GM21576 (cell line): ENCODE measurements at regions not wholly inside any gene's neighbourhood (a gene's known extent, or its start where the extent isn't known, plus 50 kb on each side); places are given as distances from the start of the nearest gene placed in this dataset.
"Not testable (repeated sequence)": the region's sequence is repeated elsewhere in the genome, so short reads cannot be mapped to it uniquely, and the experiment has no call there.

Experiments
- ATAC-seq: cut with Tn5 transposase; IDR thresholded peaks from one replicate; pipeline ENCODE4 v1.9.1; 2021; ENCODE audit warnings: mild to moderate bottlenecking, moderate library complexity; ENCODE audit not compliant: unreplicated experiment

- no peak for ATAC-seq
Observed at GRCh38 chr22:48486134-48486532, 1341.5 kb downstream of the BRD1 start.

GRCh38 chr22:48485149-48486133 is 1342.2 kb downstream of the BRD1 start:
- no peak for ATAC-seq

GRCh38 chr22:48483764-48484528 is 1343.7 kb downstream of the BRD1 start:
- no peak for ATAC-seq

DNA sequence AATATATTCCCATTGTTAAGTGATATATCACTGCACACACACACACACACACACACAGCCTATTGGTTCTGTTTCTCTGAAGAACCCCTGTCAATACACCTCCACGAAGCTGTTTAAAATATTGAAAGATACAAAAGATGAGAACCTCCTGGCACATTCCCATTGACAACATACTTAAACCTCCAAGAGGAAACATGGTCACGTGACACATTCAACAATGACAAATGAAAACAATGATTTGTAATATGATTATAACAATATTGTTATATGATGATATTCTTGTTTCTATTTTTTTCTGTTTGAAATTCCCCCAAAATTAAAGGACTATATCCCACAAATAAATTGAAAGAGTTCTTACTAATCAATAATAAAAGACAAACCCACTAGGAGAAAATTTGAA is 1344.9 kb downstream of the BRD1 start:
- ATAC-seq = no peak

GRCh38 chr22:48482198-48482597 is 1345.5 kb downstream of the BRD1 start:
- ATAC-seq = not testable (repeated sequence)

DNA sequence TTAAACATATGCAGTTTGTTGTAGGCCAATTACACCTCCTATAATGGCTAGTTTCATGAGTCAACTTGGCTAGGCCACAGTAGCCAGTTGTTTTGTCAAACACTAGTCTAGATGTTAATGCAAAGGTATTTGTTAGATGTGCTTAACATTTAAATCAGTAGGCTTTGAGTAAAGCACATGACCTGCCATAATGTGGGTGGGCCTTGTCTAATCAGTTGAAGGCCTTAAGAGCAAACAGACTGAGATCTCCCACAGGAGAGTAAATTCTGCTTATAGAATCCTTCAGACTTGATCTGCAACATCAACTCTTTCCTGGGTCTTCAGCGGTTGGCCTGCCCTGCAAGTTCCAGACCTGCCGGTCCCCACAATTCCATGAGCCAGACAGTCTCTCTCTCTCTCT is 1345.9 kb downstream of the BRD1 start:
- no peak for ATAC-seq

GRCh38 chr22:48478529-48479265 is 1349.0 kb downstream of the BRD1 start:
- ATAC-seq = no peak

- no peak for ATAC-seq
Observed at GRCh38 chr22:48478124-48478523, 1349.5 kb downstream of the BRD1 start.

- ATAC-seq = no peak
Observed at GRCh38 chr22:48477031-48477721, 1350.5 kb downstream of the BRD1 start.

DNA sequence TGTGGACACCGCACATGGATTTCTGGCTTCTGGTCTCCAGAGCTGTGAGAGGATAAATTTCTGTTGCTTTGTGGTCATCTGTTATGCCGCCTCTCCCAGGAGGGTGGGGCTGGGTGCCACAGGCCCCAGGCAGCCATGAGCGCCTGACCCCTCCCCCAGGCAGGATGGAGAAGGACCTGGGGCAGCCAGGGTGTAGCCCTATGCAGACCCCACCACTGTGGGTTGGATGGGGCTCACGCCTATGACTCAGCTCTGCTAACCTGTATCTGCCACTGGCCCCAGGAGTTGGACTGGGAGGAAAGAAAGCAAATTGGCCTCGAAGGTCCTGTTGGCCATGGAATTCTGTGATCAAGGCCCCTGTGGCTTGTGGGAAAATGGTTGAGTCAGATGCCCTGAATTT is 1351.1 kb downstream of the BRD1 start:
- ATAC-seq = no peak

DNA sequence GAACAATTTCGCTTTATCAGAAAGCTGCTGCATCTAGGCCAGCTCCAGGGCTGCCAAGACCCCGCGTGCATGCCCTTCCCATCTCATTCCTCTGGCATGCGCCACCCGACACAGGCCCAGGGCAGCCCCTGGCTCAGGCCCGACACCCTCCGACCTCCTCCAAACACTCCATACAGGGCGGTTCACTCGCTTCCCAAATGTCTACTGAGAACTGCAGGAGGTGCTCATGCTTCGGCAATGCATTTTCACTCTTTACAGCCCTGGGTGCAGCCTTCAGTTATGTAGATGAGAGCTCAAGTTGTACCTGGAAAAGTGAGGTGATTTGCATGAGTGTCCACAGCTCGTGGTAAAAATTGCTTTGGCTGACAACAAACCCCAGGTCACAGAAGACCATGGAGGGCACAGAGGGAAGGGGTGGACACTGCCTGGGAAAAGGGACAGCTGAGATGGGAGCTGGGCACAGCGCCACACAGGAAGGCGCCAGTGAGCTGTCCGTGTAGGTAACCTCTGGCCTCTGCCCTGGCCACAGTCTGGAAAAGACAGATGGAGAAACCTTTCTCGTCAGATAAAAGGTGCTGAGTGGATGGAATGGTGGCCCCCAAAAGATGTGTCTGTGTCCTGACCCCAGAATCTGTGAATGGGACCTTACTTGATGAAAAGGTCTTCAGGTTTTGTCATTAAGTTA is 1351.9 kb downstream of the BRD1 start:
- no peak for ATAC-seq

DNA sequence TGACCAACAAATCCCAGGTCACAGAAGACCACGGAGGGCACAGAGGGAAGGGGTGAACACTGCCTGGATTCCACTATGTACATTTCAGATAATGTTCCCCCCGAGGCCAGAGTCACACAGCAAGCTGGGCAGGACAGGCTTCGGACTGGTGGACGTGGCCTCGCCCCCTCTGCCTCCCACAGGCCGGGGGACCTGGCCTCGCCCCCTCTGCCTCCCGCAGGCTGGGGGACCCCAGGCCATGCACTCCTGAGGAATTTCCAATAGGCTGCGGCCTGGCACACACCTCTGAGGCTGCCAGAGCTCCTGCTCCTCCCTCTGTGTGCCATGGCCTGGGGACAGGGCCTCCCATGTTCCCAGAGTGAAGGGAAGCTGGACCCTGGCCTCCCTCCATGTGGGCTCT is 1352.8 kb downstream of the BRD1 start:
- no peak for ATAC-seq

- no peak for ATAC-seq
Observed at GRCh38 chr22:48473202-48473601, 1354.5 kb downstream of the BRD1 start.

GRCh38 chr22:48464246-48464645 is 1363.4 kb downstream of the BRD1 start:
- no peak for ATAC-seq

DNA sequence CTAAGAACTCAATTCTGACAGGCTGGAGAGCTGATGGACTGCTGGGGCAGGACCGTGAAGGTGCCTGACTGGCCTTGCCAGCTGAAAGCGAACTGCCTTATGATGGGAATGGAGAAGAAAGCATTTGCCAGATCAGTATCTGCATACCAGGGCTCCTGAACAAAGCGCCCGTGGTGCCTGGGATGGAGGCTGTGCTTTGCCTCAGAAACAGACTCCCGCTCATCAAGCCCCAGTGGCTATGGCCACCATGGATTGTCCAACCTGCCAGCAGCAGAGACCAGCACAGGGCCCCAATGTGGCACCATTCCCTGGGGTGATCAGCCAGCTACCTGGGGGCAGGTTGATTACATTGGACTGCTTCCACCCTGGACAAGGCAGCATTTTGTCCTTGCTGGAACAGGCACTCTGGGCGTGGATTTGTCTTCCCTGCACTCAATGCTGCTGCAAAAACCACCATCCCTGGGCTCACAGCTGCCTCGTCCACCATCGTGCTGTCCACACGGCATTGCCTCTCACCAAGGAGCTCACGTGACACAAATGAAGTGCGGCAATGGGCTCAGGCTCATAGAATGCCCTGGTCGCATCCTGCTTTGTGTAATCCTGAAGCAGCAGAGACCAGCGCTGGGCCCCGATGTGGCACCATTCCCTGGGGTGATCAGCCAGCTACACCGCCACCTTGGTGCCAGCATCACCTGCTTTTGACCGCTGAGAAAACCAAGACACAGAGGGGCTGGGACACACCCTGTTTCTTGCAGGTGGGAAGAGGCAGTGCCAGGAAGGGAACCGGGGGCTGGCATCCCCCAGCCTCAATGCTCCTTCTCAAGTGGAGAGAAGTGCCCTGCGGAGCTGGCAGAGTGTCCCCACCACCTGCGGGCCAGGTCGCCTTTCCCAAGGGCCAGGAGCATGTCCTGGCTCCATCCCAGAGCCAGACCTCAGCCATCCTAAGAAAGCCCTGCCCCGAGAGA is 1367.5 kb downstream of the BRD1 start:
- ATAC-seq = no peak

DNA sequence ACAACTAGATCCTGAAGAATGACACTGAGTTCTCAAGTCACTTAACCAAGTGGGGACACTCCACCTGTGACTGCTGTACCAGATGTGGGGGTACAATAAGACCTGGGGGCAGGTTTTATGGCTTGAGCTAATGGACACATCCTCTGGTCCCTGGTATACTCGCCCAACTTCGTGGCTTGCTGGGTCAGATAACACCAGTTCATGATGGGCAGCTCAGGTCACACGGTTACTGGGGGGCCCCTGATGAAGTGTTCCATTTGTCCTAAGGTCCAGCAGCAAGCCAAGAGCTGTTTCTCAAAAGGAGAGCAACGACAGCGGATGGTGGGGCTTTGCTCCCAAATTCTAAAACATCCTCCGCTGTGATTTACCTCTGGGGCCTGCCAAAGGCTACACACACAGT is 1368.4 kb downstream of the BRD1 start:
- ATAC-seq = no peak

- no peak for ATAC-seq
Observed at GRCh38 chr22:48456449-48456848, 1371.2 kb downstream of the BRD1 start.

DNA sequence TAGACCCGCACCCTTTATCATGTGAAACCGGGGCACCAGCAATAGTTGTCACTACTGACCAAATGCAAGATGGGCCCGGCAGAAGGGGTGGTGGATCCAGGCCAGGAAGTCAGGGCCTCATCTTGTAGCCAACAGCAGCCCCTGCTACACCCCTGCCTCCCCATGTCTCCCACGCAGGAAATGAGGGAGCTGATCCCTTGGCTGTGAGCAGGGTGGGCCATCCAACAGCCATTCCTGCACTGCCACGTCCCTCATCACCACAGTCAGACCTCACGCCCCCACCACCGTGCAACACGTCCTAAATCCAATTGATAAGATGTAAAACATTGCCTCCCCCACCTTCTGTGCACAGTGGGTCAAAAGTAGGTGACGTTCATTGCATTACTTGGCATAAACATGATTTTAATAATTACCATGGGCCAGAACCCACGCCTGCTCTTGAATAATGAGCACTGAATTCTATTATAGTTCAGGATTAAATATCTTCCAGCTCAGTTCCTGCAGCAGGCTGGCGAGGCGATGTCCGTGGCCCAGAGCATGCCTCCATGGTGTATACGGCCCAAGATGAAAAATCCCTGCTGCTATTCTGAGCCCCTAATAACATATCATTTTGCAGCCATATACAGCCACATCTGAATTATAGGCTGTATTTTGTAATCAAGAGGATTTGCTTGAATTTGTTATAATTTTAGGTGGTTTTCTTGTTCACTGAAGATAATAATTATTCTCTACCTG is 1373.8 kb downstream of the BRD1 start:
- ATAC-seq = no peak
